Globus pallidus (tissue), 1 donor: ENCODE measurements at regions not wholly inside any gene's neighbourhood (a gene's known extent, or its start where the extent isn't known, plus 50 kb on each side); places are given as distances from the start of the nearest gene placed in this dataset.
"Not testable (repeated sequence)": the region's sequence is repeated elsewhere in the genome, so short reads cannot be mapped to it uniquely, and the experiment has no call there.

Experiments
- DNase-seq: peaks from one replicate; pipeline ENCODE4 v3.0.0-alpha.2; 2015; ENCODE audit warnings: low spot score

DNA sequence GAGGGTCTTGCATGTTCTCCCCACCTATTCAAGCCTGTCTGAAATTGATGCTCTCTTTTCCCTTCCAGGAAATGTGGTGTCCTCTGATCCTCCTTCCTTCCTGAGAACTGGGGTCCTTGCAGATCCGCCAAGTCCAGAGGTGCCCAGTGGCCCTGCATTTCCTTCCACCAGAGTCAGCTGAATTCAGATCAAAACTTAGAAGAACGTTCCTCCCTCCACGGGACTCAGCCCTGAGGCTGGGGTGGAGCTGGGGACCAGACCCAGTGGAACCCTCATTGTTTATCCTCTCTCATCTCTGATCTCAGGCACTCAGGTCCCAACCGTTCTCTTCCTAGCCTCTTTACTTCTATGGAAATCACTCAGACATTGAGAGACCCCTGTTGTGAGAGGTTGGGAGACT lies 477.3 kb downstream of the TSHZ3 start:
- DNase-seq, result no peak

DNA sequence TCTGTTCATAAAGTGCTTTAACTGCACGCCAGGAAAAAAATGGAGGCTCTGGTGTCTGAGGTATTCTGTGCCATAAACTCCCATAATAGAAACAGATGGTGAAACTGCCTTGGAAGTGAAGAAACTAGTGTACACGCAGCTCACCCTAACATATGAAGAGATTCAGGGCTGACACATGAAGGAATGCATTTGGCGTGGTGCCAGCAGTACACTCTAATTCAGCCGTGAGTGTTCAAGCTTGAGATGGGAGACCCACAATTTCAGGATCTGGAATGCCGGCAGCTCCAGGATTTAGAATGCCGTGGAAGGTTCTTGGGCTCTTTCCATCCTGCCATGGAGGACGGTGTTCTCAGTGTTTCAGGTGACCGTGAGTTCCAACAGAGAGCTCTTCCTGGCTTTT lies 478.4 kb downstream of the TSHZ3 start:
- DNase-seq, result no peak

DNA sequence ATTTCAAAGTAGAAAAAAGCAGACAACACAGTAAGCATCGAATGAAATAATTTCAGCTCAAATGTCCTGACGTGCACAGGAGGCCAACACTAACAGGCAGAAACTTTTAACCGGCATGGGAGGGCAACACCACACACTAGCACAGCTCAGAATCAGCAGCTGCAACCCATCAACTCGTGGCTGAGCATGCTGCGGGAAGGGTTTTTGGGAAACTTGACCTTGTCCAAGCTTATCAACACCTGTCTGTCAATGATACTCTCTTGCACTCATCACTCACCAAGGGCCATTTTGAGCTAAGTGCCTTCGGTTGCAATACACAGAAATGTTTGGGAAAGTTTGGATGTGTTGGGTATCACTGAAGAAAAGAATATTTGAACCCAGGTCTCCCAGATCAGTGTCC lies 483.7 kb downstream of the TSHZ3 start:
- DNase-seq, result no peak

DNA sequence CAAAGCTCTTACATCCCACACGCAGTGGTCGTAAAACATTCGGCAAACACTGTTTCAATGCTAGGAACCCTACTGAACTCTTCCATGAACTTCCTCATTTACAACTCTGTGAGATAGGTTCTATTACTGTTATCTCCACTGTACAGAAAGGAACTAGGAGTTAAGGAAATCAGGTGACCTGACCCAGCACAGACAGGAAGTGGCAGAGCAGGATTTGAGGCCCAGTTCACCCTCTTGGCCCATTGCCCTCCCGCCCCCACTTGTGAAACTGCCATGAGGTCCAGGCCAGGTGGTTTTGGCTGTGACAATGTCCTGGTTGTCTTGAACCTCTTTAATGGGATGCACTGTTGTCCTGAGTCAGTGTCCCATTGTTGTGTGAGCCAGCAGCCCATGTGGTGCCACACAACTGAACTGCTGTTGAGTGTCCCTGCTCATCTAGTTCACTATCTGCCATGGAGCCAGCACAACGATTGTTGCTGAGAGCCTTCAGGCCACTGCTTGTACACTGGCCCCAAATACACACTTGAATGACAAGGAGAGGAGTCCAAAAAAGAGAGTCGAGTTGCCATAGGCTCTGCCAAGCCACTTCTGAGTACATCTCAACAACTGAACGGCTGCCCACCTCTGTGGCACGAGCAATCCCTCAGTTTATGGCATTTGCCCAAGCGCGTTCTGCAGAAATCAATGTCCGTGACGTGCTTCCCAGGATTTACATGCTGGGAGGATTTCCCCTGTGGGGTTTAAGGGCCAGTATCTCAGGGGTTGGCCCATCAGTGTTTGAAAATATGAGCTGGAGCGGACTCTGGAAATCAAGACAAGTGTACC lies 484.6 kb downstream of the TSHZ3 start:
- DNase-seq, result peak; percentile 45

DNA sequence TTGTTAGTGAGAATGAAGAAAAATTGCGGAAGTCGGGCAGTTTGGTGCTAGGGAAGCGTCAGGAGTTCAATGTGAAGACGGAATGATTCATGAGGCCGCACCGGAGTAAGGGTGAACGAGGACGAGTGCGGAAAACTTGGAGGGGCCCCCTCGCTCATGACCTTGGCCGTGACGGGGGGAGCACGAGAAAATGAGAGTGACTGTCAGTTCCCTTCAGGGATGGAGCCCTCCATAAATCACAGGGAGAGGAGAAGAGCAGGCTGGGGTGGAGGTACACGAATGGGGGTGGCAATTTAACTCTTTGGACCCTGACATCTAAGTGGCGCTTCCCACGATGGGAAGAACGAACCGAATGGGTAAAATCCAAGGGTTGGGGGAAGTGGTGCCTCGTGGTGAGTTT lies 486.4 kb downstream of the TSHZ3 start:
- no peak for DNase-seq

DNA sequence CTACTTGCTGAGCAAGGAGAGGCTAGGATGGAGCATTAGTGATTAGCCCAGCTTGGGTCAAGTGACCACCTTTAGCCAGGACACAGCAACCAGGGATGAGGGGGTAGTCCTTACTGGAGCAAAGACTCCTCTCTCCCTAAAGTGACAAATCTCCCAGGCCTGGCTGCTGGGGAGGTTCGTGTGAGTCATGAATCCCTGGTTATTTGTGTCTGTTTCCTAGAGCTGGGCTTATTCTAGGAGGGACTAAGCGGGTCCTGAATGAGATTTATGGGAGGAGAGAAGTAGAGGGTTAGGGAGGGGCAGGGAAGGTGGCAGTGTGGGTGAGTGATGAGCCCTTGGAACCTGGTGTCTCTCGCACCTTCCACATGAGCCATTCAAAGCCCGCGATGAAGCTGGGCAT lies 487.3 kb downstream of the TSHZ3 start:
- no peak for DNase-seq

DNA sequence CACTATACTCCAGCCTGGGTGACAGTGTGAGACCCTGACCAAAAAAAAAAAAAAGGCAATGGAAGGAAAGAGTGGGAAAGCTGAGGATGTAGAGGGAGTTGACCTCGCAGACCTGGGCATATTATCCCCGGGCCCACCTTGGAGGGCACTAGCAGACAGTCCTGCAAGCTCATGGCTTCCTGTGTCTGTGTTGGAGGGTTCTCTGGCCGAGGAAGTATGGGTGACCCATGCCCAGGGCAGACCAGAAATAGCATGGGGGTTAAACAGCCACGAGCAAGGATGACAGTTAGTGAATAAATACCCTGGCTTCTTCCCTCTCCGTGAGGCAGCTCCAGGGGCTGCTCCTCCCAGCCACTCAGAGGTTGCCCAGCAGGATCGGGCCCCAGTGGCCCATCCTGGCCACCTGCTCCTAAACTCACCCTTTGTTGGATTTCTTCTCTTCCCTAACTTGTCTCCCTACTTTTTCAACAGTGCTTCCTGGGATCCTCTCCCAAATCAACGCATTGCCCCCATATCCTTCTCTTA lies 485.8 kb downstream of the ZNF536 start:
- DNase-seq, result no peak

DNA sequence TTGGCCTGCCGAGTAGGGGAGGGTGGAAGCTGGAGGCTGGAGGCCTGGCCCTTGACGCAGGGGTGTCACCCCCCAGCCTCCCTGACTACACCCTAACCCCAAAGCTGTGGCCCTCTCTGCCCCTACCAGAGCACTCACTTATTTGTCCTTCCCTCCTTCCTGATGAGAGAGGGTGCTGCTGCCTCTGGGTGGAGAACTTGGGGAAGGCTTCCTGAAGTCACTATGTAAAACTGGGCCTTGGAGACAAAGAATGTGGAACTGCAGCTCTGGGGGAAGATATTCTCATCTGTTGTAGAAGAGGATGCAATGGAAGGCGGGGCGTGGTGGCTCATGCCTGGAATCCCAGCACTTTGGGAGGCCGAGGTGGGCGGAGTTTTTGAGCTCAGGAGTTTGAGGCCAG lies 485.2 kb downstream of the ZNF536 start:
- DNase-seq, result no peak

DNA sequence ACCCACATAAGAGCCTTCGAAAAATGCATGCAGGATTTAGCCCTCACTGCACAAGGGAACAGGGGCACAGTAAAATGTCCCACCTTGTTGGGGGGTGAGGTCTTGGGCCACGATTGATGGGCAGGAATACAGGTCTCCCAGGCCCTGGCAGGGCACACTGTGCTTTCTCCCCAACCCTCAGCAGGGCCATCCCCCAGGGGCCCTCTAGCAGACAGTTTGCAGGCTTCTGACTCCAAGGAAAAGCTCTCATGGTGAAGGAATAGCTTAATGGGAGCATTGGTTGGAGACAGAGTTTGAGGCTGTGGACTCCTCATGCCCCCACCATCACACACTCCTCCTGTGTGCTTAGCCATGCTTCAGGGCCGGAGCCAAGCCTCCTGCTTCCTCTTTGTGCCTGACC lies 484.6 kb downstream of the ZNF536 start:
- DNase-seq, result no peak

DNA sequence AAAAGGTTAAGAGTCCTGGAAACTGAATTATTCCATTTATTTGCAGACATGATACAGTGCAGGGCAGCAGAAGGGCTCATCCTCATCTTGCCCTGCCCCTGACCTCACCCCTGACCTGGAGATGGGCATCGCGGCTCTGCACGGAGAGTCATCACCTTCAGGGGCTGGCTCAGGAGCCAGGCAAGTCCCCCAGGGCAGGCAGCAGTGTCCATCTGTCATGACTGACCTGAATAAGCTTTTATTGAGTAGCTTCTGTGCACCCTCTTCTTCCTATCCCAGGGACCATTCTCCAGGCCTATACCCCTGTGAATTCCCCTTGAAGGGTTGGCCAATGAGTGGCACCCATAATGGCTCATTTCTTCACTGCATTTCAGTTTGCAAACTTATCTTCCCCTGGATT lies 484.2 kb downstream of the ZNF536 start:
- DNase-seq, result no peak

DNA sequence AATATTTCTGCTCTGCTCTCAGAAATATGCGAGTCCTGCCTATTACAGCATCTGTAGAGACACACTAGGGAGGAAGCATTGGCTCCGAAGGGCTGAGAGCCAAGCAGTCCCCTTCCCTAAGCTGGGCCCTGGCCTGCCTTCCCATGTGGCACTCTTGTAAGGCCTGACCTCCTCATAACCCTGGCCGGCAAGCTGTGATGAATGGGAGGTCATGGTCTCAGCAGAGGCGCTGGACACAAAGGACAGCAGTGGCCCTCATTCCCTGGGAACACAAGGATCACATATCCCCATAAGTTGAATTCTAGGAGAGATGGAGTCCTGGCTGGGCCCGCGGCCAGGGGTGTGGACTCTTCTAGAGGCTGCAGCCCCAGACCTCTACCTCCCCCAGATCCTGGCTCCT lies 483.3 kb downstream of the ZNF536 start:
- DNase-seq, result no peak

DNA sequence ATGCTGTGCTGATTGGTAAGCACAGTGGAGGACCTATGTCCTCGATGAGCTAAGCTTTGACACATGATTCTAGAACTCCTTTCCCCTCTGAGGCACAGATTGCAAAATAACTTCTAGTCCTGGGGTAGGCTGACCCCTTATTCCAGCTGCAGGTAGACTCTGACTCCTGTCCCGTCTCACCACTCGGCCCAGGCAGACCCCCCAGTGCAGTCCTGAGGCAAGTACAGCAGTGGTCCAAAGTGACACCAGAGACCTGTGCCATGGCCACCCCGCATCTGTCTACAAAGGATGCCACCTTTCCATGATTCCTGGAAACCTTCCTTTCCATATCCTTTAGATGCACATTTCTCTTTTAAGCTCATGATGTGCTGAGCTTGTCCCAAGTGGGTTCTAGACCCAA lies 482.5 kb downstream of the ZNF536 start:
- DNase-seq, result no peak

DNA sequence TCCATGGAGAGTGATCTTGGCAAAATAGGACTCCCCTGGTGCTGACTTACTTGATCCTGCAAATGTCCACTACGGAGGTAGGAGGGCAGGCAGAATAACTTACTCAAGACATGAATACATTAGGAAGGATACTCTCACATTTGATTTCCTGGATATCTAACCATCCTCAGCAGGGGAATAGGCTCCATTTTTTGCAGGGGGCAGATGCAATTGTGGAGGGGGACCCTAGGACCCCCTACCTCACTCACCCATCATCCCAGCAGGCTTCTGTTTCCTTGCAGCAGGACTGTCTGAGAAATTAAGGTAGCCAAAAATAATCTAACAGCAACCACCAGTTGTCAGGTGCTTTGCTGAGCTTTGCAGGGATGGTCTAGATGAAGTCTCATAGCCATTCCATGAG lies 482.0 kb downstream of the ZNF536 start:
- no peak for DNase-seq

DNA sequence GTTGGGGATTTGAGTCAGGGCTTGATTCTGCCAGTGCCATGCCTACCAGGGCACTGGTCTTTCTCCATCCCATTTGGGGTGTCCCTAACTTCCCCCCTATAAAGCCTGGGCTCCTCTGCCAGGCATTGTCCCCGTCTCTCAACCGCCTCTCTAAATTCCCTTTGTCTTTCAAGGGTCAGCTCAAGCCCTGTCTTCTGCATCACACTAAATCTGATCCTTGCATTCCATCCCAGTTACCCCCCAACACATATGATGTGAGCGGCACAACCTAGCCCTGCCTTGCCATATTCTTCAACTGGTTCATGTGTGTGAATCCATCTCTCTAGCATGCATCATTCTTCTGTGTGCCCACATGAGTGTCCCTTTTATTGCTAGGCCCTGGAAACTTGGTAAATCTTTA lies 480.9 kb downstream of the ZNF536 start:
- DNase-seq, result no peak

DNA sequence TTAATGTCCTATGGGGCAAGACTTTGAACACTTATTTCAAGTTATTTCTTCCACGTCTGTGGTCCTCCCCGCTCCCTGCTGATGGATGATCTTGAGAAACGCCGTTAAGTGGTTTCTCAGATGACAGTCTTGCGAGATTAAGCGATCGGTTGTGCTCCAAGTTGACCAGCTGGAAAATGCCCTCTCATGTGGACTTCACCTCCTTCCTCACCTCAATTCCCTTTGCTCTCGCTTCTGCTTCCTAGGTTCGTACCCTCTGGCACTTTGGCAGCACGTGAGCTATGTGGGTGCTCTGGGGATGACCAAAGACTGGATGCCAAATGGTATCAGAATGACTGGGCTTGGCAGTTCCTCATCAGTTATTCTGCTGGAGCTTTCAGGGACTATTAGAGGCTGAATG lies 480.0 kb downstream of the ZNF536 start:
- DNase-seq, result no peak

DNA sequence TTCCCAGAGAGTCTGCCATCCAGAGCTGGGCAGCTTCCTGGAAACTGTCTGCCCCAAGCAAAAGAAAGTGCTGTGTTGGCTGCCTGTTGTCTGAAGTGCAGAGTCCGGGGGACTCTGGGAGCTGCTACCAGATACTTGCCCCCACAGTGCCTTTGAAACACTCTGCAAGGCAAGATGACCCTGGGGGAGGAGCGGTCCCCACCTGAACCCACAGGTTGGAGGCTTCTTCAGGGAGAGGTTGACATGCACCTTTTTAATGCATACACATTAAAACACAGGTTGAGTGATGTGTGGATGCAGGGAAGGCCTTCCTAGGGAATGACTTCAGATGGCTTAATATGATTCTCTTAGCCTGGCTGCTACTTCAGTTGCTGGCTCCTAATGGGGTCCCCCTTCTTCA lies 479.5 kb downstream of the ZNF536 start:
- no peak for DNase-seq

DNA sequence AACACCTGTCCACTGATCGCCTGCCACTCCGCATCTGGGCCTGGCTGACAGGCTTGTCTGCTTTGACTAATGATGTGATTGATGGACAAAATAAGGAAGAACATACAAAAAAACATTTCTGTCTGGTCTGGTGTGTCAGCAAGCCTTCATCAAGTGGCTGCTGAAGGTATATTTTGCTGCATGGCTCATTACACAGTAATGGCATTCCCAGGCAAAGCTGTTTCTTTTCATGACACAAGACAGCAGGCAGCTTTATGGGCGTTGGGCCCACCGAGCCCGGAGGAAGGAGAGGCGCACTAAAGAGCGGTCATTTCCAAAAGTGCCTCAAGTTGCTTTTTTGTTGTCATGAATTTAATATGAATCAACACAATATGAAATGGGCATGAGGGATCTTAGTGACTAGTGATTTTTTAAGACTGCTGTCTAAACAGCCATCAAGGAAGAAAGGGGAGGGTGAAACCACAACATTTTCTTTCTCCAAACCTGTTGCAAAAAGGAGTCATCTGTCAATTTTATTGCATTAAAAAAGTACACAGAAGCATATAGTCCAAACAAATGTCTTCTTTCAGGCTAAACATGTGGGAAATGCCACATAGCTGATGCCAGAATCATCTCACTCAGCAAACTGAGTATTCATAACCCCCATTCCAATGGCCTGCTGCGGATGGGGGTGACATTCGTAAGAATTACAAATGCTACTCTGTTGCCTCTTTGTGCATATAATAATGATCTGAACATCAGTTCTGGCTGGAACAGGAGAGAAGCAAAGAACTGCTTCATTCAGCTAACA lies 476.6 kb downstream of the ZNF536 start:
- DNase-seq, result no peak

DNA sequence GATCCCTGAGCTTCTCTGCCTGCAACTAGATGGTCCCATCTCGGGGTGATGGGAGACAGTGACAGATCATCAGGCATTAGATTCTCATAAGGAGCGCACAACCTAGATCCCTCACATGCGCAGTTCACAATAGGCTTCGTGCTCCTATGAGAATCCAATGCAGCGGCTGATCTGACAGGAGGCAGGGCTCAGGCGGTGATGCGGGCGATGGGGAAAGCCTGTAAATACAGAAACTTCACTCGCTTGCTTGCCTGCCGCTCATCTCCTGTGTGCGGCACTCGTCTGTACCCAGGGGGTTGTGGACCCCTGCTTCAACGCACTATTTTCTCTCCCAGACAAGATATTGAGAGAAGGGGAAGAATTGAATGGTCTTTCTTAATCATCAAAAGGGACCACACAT lies 473.9 kb downstream of the ZNF536 start:
- no peak for DNase-seq

DNA sequence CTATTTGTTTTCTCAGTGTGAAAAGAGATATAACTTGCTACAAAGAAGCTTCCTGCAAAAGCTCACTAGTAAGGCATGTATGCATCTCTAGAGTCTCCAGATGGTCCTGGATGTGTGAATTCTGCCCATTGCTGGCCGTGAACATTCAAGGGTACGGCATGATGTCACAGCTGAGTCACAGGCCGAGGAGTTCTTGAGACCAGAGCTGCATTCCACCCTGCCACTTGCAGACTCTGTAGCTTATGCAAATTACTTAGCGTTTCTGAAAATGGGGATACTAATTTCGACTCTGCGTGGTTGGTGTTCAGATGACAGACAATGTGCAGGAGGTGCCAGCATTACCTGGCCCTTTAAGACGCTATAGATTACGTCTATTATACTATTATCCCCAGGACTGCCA lies 470.7 kb downstream of the ZNF536 start:
- DNase-seq, result no peak

DNA sequence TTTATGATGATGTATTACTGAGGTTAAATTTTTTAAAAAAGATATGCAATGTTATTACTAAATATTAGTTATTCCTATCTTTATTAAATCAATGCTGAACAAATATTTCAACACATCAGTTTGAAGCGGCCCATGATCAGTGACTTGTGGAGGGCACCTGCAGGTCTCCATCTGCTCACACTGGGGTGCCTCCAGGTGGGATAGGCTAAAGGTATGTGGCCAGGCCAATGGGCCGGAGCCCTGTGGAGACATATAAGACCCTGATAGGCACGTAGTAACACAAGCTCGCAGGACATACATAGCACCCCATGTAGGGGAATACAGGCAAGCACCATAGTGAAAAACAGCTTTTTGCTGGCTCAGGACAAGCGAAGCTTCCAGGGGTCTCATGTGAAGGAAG lies 469.8 kb downstream of the ZNF536 start:
- DNase-seq, result no peak

DNA sequence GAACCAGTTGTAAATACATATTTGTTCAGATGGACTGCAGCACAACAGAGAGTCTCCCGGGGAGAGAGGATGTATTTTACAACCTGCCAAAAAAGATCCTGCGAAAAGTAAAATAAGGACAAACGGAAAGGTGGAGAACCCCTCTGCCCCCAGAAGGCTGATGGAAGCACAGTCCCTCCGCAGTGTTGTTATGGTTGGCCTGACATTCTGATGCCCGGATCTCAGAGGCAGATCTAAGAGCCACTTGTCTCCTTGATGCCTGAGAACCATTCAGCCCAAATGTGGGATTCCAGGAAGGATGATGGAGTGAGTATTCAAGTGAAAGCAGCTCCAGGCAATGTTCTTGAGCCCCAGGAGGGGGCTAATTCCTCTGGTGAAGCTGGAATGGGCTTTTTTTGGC lies 458.7 kb downstream of the ZNF536 start:
- no peak for DNase-seq

DNA sequence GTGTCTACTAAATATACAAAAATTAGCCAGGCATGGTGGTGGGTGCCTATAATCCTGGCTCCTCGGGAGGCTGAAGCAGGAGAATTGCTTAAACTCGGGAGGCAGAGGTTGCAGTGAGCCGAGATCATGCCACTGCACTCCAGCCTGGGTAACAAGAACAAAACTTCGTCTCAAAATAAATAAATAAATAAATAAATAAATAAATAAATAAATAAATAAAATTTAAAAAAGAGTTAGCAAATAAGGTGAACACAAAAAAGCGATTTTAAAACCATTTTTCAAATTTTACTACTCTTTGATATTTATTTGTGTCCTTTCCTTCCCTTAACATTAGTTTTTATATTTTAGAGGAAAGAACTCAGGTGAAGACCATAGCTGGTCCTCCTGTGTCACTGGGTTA lies 453.3 kb downstream of the ZNF536 start:
- DNase-seq, result not testable (repeated sequence)

DNA sequence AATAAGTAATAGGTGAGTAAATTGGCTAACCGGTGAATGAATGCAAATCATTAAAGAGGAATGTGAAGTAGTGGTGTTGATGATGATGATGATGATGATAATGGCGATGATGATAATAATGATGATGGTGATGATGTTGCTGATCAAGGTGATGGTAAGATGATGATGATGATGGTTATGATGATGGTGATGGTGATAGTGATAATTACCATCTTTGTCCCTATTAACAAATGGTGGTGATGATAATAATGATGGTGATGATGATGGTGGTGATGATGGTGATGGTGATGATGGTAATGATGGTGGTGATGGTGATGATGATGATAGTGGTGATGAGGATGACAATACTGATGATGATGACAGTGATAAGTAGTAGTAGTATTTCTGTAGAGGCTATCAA lies 452.6 kb downstream of the ZNF536 start:
- no peak for DNase-seq
